Thyroid gland (tissue), 4 donors: ENCODE measurements at regions not wholly inside any gene's neighbourhood (a gene's known extent, or its start where the extent isn't known, plus 50 kb on each side); places are given as distances from the start of the nearest gene placed in this dataset.

Experiments used
- DNase-seq, 2 donors: peaks; one replicate each; pipeline ENCODE4 v3.0.0-alpha.2; 2019
- H3K27ac ChIP-seq, 3 donors: fragments of 200-600 bp; sonication (generic); 1 replicate in 2 of 3; 2 replicates in 1 of 3; pipeline ENCODE4 v1.5.1; 2016 to 2019; ENCODE audit warnings: mild to moderate bottlenecking in 1 of 3, moderate library complexity in 1 of 3
- H3K27me3 ChIP-seq: fragments of 200-600 bp; sonication (generic); one replicate; pipeline ENCODE4 v1.5.1; 2019
- H3K36me3 ChIP-seq, 2 donors: fragments of 200-600 bp; sonication (generic); one replicate each; pipeline ENCODE4 v1.5.1; 2016 to 2019
- H3K4me1 ChIP-seq, 2 donors: fragments of 200-600 bp; sonication (generic); one replicate each; pipeline ENCODE4 v1.5.1; 2017 to 2019
- H3K4me3 ChIP-seq, 3 donors: fragments of 200-600 bp; sonication (generic); replicated peaks in 1 of 3; 1 replicate in 2 of 3; 2 replicates in 1 of 3; pipeline ENCODE4 v1.5.1; 2016; ENCODE audit warnings: mild to moderate bottlenecking in 1 of 3
- H3K9me3 ChIP-seq: fragments of 200-600 bp; sonication (generic); one replicate; pipeline ENCODE4 v1.5.1; 2017
- POLR2A ChIP-seq, 2 donors: fragments of 450-650 bp; IDR thresholded peaks; one replicate each; pipeline ENCODE4 v1.6.1; 2017; ENCODE audit warnings: antibody characterized with exemption in 2 of 2, mild to moderate bottlenecking in 2 of 2, moderate library complexity in 1 of 2
- WGBS, 2 donors: methylation state at CpG; one replicate each; pipeline ENCODE4 v1.1.5; 2017; 5-methylcytosine and 5-hydroxymethylcytosine counted together
- intact Hi-C: fragments of 100-400 bp; cut with DNase I; formaldehyde crosslinking; loops from one replicate; pipeline ENCODE4 v1.15.1; 2023
- TF ChIP-seq, protein P1 (sequence below), 6 experiments: fragments of 200-600 bp in 3 of 6; fragments of 450-650 bp in 3 of 6; sonication (generic) in 3 of 6; IDR thresholded peaks; one replicate each; pipeline ENCODE4 v1.5.1; 2016 to 2019; ENCODE audit warnings: antibody characterized with exemption in 6 of 6, mild to moderate bottlenecking in 2 of 6, inconsistent platforms in 1 of 6, moderate library complexity in 1 of 6

GRCh38 chr12:4969405-4969804 is 59.7 kb downstream of the KCNA1 start:
- Histone ChIP-seq H3K4me1 (no peaks in the 10 kb centered on the region), H3K27me3 (no peaks in the 10 kb centered on the region), H3K4me3 (no peak overlapping the region), H3K27ac (no peak overlapping the region), H3K36me3 (no peaks in the 10 kb centered on the region), H3K9me3 (no peaks in the 10 kb centered on the region)
- 92 to 94% methylated on average over 3 of the region's 3 CpGs for WGBS, 2 donors
- TF ChIP-seq, protein P1, sequence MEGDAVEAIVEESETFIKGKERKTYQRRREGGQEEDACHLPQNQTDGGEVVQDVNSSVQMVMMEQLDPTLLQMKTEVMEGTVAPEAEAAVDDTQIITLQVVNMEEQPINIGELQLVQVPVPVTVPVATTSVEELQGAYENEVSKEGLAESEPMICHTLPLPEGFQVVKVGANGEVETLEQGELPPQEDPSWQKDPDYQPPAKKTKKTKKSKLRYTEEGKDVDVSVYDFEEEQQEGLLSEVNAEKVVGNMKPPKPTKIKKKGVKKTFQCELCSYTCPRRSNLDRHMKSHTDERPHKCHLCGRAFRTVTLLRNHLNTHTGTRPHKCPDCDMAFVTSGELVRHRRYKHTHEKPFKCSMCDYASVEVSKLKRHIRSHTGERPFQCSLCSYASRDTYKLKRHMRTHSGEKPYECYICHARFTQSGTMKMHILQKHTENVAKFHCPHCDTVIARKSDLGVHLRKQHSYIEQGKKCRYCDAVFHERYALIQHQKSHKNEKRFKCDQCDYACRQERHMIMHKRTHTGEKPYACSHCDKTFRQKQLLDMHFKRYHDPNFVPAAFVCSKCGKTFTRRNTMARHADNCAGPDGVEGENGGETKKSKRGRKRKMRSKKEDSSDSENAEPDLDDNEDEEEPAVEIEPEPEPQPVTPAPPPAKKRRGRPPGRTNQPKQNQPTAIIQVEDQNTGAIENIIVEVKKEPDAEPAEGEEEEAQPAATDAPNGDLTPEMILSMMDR (IDR thresholded peaks at IDR 0.05): no peak
- no peak for TF ChIP-seq POLR2A (IDR thresholded peaks at IDR 0.05)
- no peak for DNase-seq
- intact Hi-C loops: no loop called here

GRCh38 chr12:4974217-4974616 is 64.5 kb downstream of the KCNA1 start:
- H3K27ac ChIP-seq: no peak overlapping the region
- H3K4me3 ChIP-seq: no peak overlapping the region
- intact Hi-C loops: no loop called here
- no peaks in the 10 kb centered on the region for H3K4me1 ChIP-seq
- no peak for TF ChIP-seq POLR2A (IDR thresholded peaks at IDR 0.05)
- TF ChIP-seq, protein P1 (IDR thresholded peaks at IDR 0.05): no peak
- H3K27me3 ChIP-seq: no peaks in the 10 kb centered on the region
- H3K9me3 ChIP-seq: no peaks in the 10 kb centered on the region
- no peak for DNase-seq
- H3K36me3 ChIP-seq: no peaks in the 10 kb centered on the region
- WGBS, 2 donors: 78 to 83% methylated on average over 3 of the region's 3 CpGs

DNA sequence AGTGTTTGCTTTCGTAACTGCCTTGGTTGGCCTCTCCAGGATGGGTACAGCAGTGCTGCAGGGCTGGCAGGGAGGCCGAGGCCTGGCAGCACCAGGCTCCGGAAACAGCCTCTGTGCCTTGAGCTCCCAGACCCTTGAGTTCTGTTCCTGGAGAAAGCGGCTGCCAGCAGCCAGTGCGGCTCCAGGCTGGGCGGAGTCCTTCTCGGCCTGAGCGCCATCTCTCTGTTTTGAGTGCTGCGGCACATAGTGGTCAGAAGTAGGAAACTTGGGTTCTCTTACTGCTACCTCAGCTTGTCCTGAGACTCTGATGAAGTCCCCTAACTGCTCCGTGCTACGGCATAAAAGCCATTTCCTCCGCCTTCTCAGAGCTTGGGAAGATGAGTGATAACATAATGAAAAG is 65.9 kb downstream of the KCNA1 start:
- Histone ChIP-seq H3K4me3 (no peak overlapping the region), H3K36me3 (no peaks in the 10 kb centered on the region), H3K27ac (no peak overlapping the region), H3K27me3 (no peaks in the 10 kb centered on the region), H3K9me3 (no peaks in the 10 kb centered on the region), H3K4me1 (no peaks in the 10 kb centered on the region)
- TF ChIP-seq, protein P1 (IDR thresholded peaks at IDR 0.05): peak in 3 of 6 experiments; percentile 38 to 51 (median 40)
- no peak for TF ChIP-seq POLR2A (IDR thresholded peaks at IDR 0.05)
- intact Hi-C loops: no loop called here
- 46 to 49% methylated on average over 5 to 12 of the region's 12 CpGs for WGBS, 2 donors
- DNase-seq: peak; percentile 75 to 78

DNA sequence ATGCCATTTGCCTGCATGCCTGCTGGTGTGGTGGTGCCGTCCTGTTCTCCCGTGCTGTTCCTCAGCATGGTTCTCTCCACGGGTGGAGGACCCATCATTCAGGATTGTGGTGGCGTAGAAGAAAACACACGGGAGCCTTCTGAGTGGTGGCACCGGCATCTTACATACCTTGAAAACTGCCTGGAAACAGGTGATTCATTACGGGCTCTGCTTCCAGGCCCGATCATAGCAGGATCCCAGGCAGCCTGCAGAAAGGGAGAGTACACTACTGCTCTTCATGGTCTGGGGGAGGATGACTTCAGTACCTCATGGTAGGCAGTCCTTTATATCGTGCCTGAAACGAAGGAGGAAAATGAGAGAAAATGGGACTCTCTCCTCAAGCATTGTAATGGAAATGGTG is 66.6 kb upstream of the KCNA5 start:
- Histone ChIP-seq H3K9me3 (no peaks in the 10 kb centered on the region), H3K27me3 (no peaks in the 10 kb centered on the region), H3K4me3 (no peak overlapping the region), H3K36me3 (no peaks in the 10 kb centered on the region), H3K4me1 (no peaks in the 10 kb centered on the region), H3K27ac (no peak overlapping the region)
- no peak for TF ChIP-seq POLR2A (IDR thresholded peaks at IDR 0.05)
- TF ChIP-seq, protein P1 (IDR thresholded peaks at IDR 0.05): no peak
- no peak for DNase-seq
- WGBS, 2 donors: 90 to 95% methylated on average over 10 of the region's 10 CpGs
- intact Hi-C loops: no loop called here

DNA sequence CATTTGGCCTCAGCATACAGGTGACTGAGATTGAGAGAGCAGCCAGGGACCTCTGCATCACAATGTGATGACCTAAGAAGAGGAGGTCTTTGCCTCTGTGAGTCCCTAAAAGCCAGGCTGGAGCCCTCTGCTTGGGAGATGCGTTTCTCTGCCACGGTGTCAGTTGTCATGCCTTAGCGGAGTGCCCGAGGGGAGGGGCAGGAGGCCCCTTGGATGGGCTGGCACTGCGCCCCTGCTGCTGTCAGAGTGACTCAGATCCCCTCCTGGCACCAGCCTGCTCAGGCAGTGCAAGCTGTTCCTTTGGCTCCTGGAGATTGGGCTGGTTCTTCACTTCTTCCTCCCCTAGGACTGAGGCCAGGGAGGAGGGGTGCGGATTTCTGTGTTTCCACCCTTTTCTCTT is 64.9 kb upstream of the KCNA5 start:
- H3K27me3 ChIP-seq: no peaks in the 10 kb centered on the region
- 58 to 78% methylated on average over 1 to 6 of the region's 6 CpGs for WGBS, 2 donors
- DNase-seq: peak in 1 of 2 donors; percentile 7
- H3K27ac ChIP-seq: no peak overlapping the region
- H3K4me1 ChIP-seq: no peaks in the 10 kb centered on the region
- no peak overlapping the region for H3K4me3 ChIP-seq
- H3K36me3 ChIP-seq: no peaks in the 10 kb centered on the region
- intact Hi-C loops: no loop called here
- no peak for TF ChIP-seq POLR2A (IDR thresholded peaks at IDR 0.05)
- H3K9me3 ChIP-seq: no peaks in the 10 kb centered on the region

- DNase-seq: no peak
- Histone ChIP-seq H3K4me1 (no peaks in the 10 kb centered on the region), H3K4me3 (no peak overlapping the region), H3K9me3 (no peaks in the 10 kb centered on the region), H3K27ac (no peak overlapping the region), H3K27me3 (no peaks in the 10 kb centered on the region), H3K36me3 (no peaks in the 10 kb centered on the region)
- intact Hi-C loops: no loop called here
- TF ChIP-seq, protein P1 (IDR thresholded peaks at IDR 0.05): no peak
- TF ChIP-seq POLR2A (IDR thresholded peaks at IDR 0.05): no peak
Measured at GRCh38 chr12:4979737-4980136, 63.9 kb upstream of the KCNA5 start.
